Body of pancreas (tissue), 4 donors: ENCODE measurements at regions not wholly inside any gene's neighbourhood (a gene's known extent, or its start where the extent isn't known, plus 50 kb on each side); places are given as distances from the start of the nearest gene placed in this dataset.

Experiments used
- ATAC-seq: fragments of 150-250 bp; one replicate; pipeline ENCODE4 v1.9.1; 2016
- DNase-seq, 4 donors: peaks; one replicate each; pipeline ENCODE4 v3.0.0-alpha.2; 2019
- H3K27ac ChIP-seq, 4 donors: fragments of 200-600 bp; sonication (generic); 1 replicate in 3 of 4; 2 replicates in 1 of 4; pipeline versions ENCODE4 v1.5.1 to v1.6.1; 2016 to 2019; ENCODE audit warnings: mild to moderate bottlenecking in 1 of 4, mixed read lengths in 1 of 4, moderate library complexity in 1 of 4
- H3K27me3 ChIP-seq, 2 donors: fragments of 200-600 bp; sonication (generic); one replicate each; pipeline ENCODE4 v1.6.0; 2016; ENCODE audit warnings: mild to moderate bottlenecking in 1 of 2
- H3K36me3 ChIP-seq, 2 donors: fragments of 200-600 bp; sonication (generic); replicated peaks in 1 of 2; 2 replicates each; pipeline ENCODE4 v1.5.1; 2016; ENCODE audit warnings: low read depth in 2 of 2; ENCODE audit not compliant: insufficient read depth in 1 of 2
- H3K4me1 ChIP-seq: fragments of 200-600 bp; sonication (generic); one replicate; pipeline ENCODE4 v1.6.0; 2016
- H3K4me3 ChIP-seq, 2 donors: fragments of 200-600 bp; sonication (generic); 1 replicate in 1 of 2; 2 replicates in 1 of 2; pipeline ENCODE4 v1.5.1; 2016 to 2019
- H3K9me3 ChIP-seq, 3 donors: fragments of 200-600 bp; sonication (generic); 1 replicate in 2 of 3; 2 replicates in 1 of 3; pipeline ENCODE4 v1.5.1; 2016
- POLR2A ChIP-seq, 3 donors: fragments of 450-650 bp; IDR thresholded peaks; one replicate each; pipeline ENCODE4 v1.6.1; 2016; ENCODE audit warnings: antibody characterized with exemption in 3 of 3, mild to moderate bottlenecking in 2 of 3
- WGBS, 2 donors: methylation state at CpG; one replicate each; pipeline ENCODE4 v1.1.5; 2017; 5-methylcytosine and 5-hydroxymethylcytosine counted together
- intact Hi-C: fragments of 100-400 bp; cut with DNase I; formaldehyde crosslinking; loops from one replicate; pipeline ENCODE4 v1.15.1; 2023
- TF ChIP-seq, protein P1 (sequence below), 7 experiments: fragments of 450-650 bp in 4 of 7; fragments of 200-600 bp in 3 of 7; sonication (generic) in 3 of 7; IDR thresholded peaks; one replicate each; pipeline ENCODE4 v1.5.1; 2016 to 2019; ENCODE audit warnings: antibody characterized with exemption in 7 of 7

GRCh38 chr7:67805921-67806471, 809.4 kb downstream of the TYW1 start:
- Histone ChIP-seq H3K27me3 (no peaks in the 10 kb centered on the region), H3K27ac (no peak overlapping the region), H3K36me3 (no peaks in the 10 kb centered on the region), H3K4me1 (no peaks in the 10 kb centered on the region), H3K4me3 (no peak overlapping the region), H3K9me3 (no peaks in the 10 kb centered on the region)
- ATAC-seq (no peak), DNase-seq (no peak)
- intact Hi-C loops: no loop called here
- 48 to 67% methylated on average over 6 of the region's 6 CpGs for WGBS, 2 donors
- TF ChIP-seq, protein P1, sequence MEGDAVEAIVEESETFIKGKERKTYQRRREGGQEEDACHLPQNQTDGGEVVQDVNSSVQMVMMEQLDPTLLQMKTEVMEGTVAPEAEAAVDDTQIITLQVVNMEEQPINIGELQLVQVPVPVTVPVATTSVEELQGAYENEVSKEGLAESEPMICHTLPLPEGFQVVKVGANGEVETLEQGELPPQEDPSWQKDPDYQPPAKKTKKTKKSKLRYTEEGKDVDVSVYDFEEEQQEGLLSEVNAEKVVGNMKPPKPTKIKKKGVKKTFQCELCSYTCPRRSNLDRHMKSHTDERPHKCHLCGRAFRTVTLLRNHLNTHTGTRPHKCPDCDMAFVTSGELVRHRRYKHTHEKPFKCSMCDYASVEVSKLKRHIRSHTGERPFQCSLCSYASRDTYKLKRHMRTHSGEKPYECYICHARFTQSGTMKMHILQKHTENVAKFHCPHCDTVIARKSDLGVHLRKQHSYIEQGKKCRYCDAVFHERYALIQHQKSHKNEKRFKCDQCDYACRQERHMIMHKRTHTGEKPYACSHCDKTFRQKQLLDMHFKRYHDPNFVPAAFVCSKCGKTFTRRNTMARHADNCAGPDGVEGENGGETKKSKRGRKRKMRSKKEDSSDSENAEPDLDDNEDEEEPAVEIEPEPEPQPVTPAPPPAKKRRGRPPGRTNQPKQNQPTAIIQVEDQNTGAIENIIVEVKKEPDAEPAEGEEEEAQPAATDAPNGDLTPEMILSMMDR (IDR thresholded peaks at IDR 0.05): no peak
- no peak for TF ChIP-seq POLR2A (IDR thresholded peaks at IDR 0.05)

GRCh38 chr7:67807826-67808225, 811.2 kb downstream of the TYW1 start:
- no peak overlapping the region for H3K27ac ChIP-seq
- WGBS, 2 donors: 62 to 65% methylated on average over 5 of the region's 5 CpGs
- no peaks in the 10 kb centered on the region for H3K4me1 ChIP-seq
- TF ChIP-seq, protein P1 (IDR thresholded peaks at IDR 0.05): no peak
- TF ChIP-seq POLR2A (IDR thresholded peaks at IDR 0.05): no peak
- DNase-seq (no peak), ATAC-seq (no peak)
- H3K36me3 ChIP-seq: no peaks in the 10 kb centered on the region
- H3K9me3 ChIP-seq: no peaks in the 10 kb centered on the region
- intact Hi-C loops: no loop called here
- no peak overlapping the region for H3K4me3 ChIP-seq
- H3K27me3 ChIP-seq: no peaks in the 10 kb centered on the region

- no peak for DNase-seq
- intact Hi-C loops: no loop called here
- WGBS, 2 donors: 74 to 86% methylated on average over 8 of the region's 8 CpGs
Measured at GRCh38 chr7:67809586-67809985, 813.0 kb downstream of the TYW1 start.

GRCh38 chr7:67813621-67814292, 817.1 kb downstream of the TYW1 start:
- Histone ChIP-seq H3K27ac (no peak overlapping the region), H3K27me3 (no peaks in the 10 kb centered on the region), H3K36me3 (no peaks in the 10 kb centered on the region), H3K4me3 (no peak overlapping the region), H3K4me1 (no peaks in the 10 kb centered on the region), H3K9me3 (no peaks in the 10 kb centered on the region)
- WGBS, 2 donors: 46 to 51% methylated on average over 9 of the region's 9 CpGs
- TF ChIP-seq, protein P1 (IDR thresholded peaks at IDR 0.05): no peak
- no peak for TF ChIP-seq POLR2A (IDR thresholded peaks at IDR 0.05)
- DNase-seq (no peak), ATAC-seq (no peak)
- intact Hi-C loops: no loop called here

More at GRCh38 chr7:67809586-67809985, 813.0 kb downstream of the TYW1 start:
- Histone ChIP-seq H3K4me1 (no peaks in the 10 kb centered on the region), H3K9me3 (no peaks in the 10 kb centered on the region), H3K4me3 (no peak overlapping the region), H3K27ac (no peak overlapping the region), H3K36me3 (no peaks in the 10 kb centered on the region), H3K27me3 (no peaks in the 10 kb centered on the region)
- ATAC-seq: no peak
- TF ChIP-seq, protein P1 (IDR thresholded peaks at IDR 0.05): no peak
- no peak for TF ChIP-seq POLR2A (IDR thresholded peaks at IDR 0.05)

- Histone ChIP-seq H3K36me3 (no peaks in the 10 kb centered on the region), H3K9me3 (no peaks in the 10 kb centered on the region), H3K27ac (no peak overlapping the region), H3K4me3 (no peak overlapping the region), H3K4me1 (no peaks in the 10 kb centered on the region), H3K27me3 (no peaks in the 10 kb centered on the region)
- ATAC-seq (no peak), DNase-seq (no peak)
- TF ChIP-seq, protein P1 (IDR thresholded peaks at IDR 0.05): no peak
- no peak for TF ChIP-seq POLR2A (IDR thresholded peaks at IDR 0.05)
- WGBS, 2 donors: 95 to 96% methylated on average over 1 of the region's 1 CpG
- intact Hi-C loops: no loop called here
Measured at GRCh38 chr7:67817481-67817880, 820.8 kb downstream of the TYW1 start.
